ENCODE measurements at regions not wholly inside any gene's neighbourhood (a gene's known extent, or its start where the extent isn't known, plus 50 kb on each side); places are given as distances from the start of the nearest gene placed in this dataset.

GRCh38 chr5:31098811-31099210, 94.7 kb upstream of the CDH6 start:
- TF ChIP-seq CTCF (IDR thresholded peaks at IDR 0.05; ENCODE audit: low read depth, low read length) (no peak), MAX (IDR thresholded peaks at IDR 0.05; ENCODE audit: low read depth, low read length) (no peak), POLR2A (IDR thresholded peaks at IDR 0.05; ENCODE audit: extremely low read depth, insufficient read length) (no peak)
